GM23248 (cell line): ENCODE measurements at regions not wholly inside any gene's neighbourhood (a gene's known extent, or its start where the extent isn't known, plus 50 kb on each side); places are given as distances from the start of the nearest gene placed in this dataset.

Experiments
- DNase-seq: peaks from one replicate; pipeline ENCODE4 v3.0.0-alpha.2; 2015
- H2AFZ ChIP-seq: fragments of 200-600 bp; sonication (generic); 2 replicates; pipeline ENCODE4 v1.6.1; 2016; ENCODE audit warnings: antibody characterized with exemption
- H3F3A ChIP-seq: fragments of 200-600 bp; sonication (generic); 2 replicates; pipeline ENCODE4 v1.6.1; 2016; ENCODE audit warnings: mild to moderate bottlenecking, antibody characterized with exemption, mixed run types; ENCODE audit not compliant: insufficient read depth
- H3K27ac ChIP-seq: fragments of 200-600 bp; sonication (generic); 2 replicates; pipeline ENCODE4 v1.5.1; 2016; ENCODE audit warnings: mild to moderate bottlenecking
- H3K27me3 ChIP-seq: fragments of 200-600 bp; sonication (generic); replicated peaks from 2 replicates; pipeline ENCODE4 v1.6.1; 2016; ENCODE audit warnings: mild to moderate bottlenecking; ENCODE audit not compliant: insufficient read depth
- H3K36me3 ChIP-seq: fragments of 200-600 bp; sonication (generic); 2 replicates; pipeline ENCODE4 v1.6.1; 2016; ENCODE audit warnings: low read depth, mild to moderate bottlenecking
- H3K4me1 ChIP-seq: fragments of 200-600 bp; sonication (generic); 2 replicates; pipeline ENCODE4 v1.6.1; 2016; ENCODE audit warnings: mild to moderate bottlenecking; ENCODE audit not compliant: insufficient read depth
- H3K4me2 ChIP-seq: fragments of 200-600 bp; sonication (generic); one replicate; pipeline ENCODE4 v1.6.1; 2016; ENCODE audit warnings: mild to moderate bottlenecking; ENCODE audit not compliant: unreplicated experiment
- H3K4me3 ChIP-seq: fragments of 200-600 bp; sonication (generic); 2 replicates; pipeline ENCODE4 v1.5.1; 2016; ENCODE audit warnings: mild to moderate bottlenecking
- H3K79me2 ChIP-seq: fragments of 200-600 bp; sonication (generic); 2 replicates; pipeline ENCODE4 v1.6.1; 2016; ENCODE audit warnings: mild to moderate bottlenecking; ENCODE audit not compliant: insufficient read depth
- H3K9ac ChIP-seq: fragments of 200-600 bp; sonication (generic); 2 replicates; pipeline ENCODE4 v1.6.1; 2016; ENCODE audit warnings: mild to moderate bottlenecking
- H3K9me2 ChIP-seq: fragments of 200-600 bp; sonication (generic); 2 replicates; pipeline ENCODE4 v1.6.1; 2016; ENCODE audit warnings: mixed run types, mild to moderate bottlenecking, moderate library complexity; ENCODE audit not compliant: insufficient read depth
- H3K9me3 ChIP-seq: fragments of 200-600 bp; sonication (generic); one replicate; pipeline ENCODE4 v1.6.1; 2017; ENCODE audit warnings: low read depth
- H4K20me1 ChIP-seq: fragments of 200-600 bp; sonication (generic); 2 replicates; pipeline ENCODE4 v1.6.0; 2016; ENCODE audit not compliant: insufficient read depth
- EZH2 ChIP-seq: fragments of 200-600 bp; sonication (generic); IDR thresholded peaks from 2 replicates; pipeline ENCODE4 v1.6.1; 2018; ENCODE audit warnings: antibody characterized with exemption, mild to moderate bottlenecking; ENCODE audit not compliant: insufficient read depth, poor library complexity, severe bottlenecking
- EZH2phosphoT487 ChIP-seq: fragments of 200-600 bp; sonication (generic); IDR thresholded peaks from 2 replicates; pipeline ENCODE4 v1.6.1; 2018; ENCODE audit warnings: antibody characterized with exemption, moderate library complexity, mild to moderate bottlenecking, low read depth; ENCODE audit not compliant: insufficient read depth
- WGBS, 2 experiments: methylation state at CpG; one replicate each; pipeline ENCODE4 v1.1.6; 2015 to 2017; ENCODE audit warnings: low lambda C conversion rate in 2 of 2, low coverage in 1 of 2; ENCODE audit errors: missing lambda C conversion rate in 2 of 2; 5-methylcytosine and 5-hydroxymethylcytosine counted together
- in situ Hi-C: fragments of 300-500 bp; cut with MboI; formaldehyde crosslinking; loops from 2 replicates; pipeline ENCODE4 v1.15.0; 2020

- H3K36me3 ChIP-seq = no peaks in the 10 kb centered on the region
- in situ Hi-C loops = no loop called here
- no peak overlapping the region for H3K4me2 ChIP-seq
- H3K27ac ChIP-seq = no peak overlapping the region
- WGBS, 2 experiments = 21 to 23% methylated on average over 1 of the region's 1 CpG
- no peak for DNase-seq
- no peaks in the 10 kb centered on the region for H3K9me2 ChIP-seq
- no peaks in the 10 kb centered on the region for H3F3A ChIP-seq
- H3K27me3 ChIP-seq = no peaks in the 10 kb centered on the region
- H3K4me1 ChIP-seq = no peaks in the 10 kb centered on the region
- H3K79me2 ChIP-seq = no peaks in the 10 kb centered on the region
- TF ChIP-seq EZH2 (no peak), EZH2phosphoT487 (no peak)
- no peak overlapping the region for H3K4me3 ChIP-seq
- H3K9me3 ChIP-seq = peaks cover 6% of the 10 kb centered on the region
- no peak overlapping the region for H2AFZ ChIP-seq
- no peaks in the 10 kb centered on the region for H4K20me1 ChIP-seq
- no peak overlapping the region for H3K9ac ChIP-seq
Measured at GRCh38 chr10:65126288-65126687, 1605.1 kb downstream of the REEP3 start.

- H3K4me3 ChIP-seq = no peak overlapping the region
- whole genome bisulfite sequencing, 2 experiments = 6 to 13% methylated on average over 2 of the region's 2 CpGs
- H3K9me2 ChIP-seq = no peaks in the 10 kb centered on the region
- H3K27me3 ChIP-seq = no peaks in the 10 kb centered on the region
- no peaks in the 10 kb centered on the region for H4K20me1 ChIP-seq
- no peaks in the 10 kb centered on the region for H3F3A ChIP-seq
- no peaks in the 10 kb centered on the region for H3K9me3 ChIP-seq
- TF ChIP-seq EZH2 = no peak
- no peak for TF ChIP-seq EZH2phosphoT487
- in situ Hi-C loops = no loop called here
- H2AFZ ChIP-seq = no peak overlapping the region
- DNase-seq = no peak
- no peaks in the 10 kb centered on the region for H3K36me3 ChIP-seq
- H3K27ac ChIP-seq = no peak overlapping the region
- H3K4me2 ChIP-seq = no peak overlapping the region
- H3K79me2 ChIP-seq = no peaks in the 10 kb centered on the region
- H3K9ac ChIP-seq = no peak overlapping the region
- no peaks in the 10 kb centered on the region for H3K4me1 ChIP-seq
Measured at GRCh38 chr10:65128277-65128676, 1607.1 kb downstream of the REEP3 start.

- no peak overlapping the region for H3K4me2 ChIP-seq
- no peak overlapping the region for H3K27ac ChIP-seq
- H4K20me1 ChIP-seq = no peaks in the 10 kb centered on the region
- H3K4me3 ChIP-seq = no peak overlapping the region
- WGBS, 2 experiments = 9 to 18% methylated on average over 1 of the region's 1 CpG
- TF ChIP-seq EZH2phosphoT487 (no peak), EZH2 (no peak)
- H3K9me2 ChIP-seq = no peaks in the 10 kb centered on the region
- H3F3A ChIP-seq = no peaks in the 10 kb centered on the region
- H3K27me3 ChIP-seq = no peaks in the 10 kb centered on the region
- H3K9ac ChIP-seq = no peak overlapping the region
- H3K4me1 ChIP-seq = no peaks in the 10 kb centered on the region
- DNase-seq = no peak
- no peak overlapping the region for H2AFZ ChIP-seq
- in situ Hi-C loops = no loop called here
- H3K9me3 ChIP-seq = no peaks in the 10 kb centered on the region
- no peaks in the 10 kb centered on the region for H3K36me3 ChIP-seq
- no peaks in the 10 kb centered on the region for H3K79me2 ChIP-seq
Measured at GRCh38 chr10:65130162-65130758, 1609.1 kb downstream of the REEP3 start.

GRCh38 chr10:65133652-65134051 lies 1612.5 kb downstream of the REEP3 start:
- Histone ChIP-seq H3K4me3 (no peak overlapping the region), H3K4me2 (no peak overlapping the region), H3K9me2 (no peaks in the 10 kb centered on the region), H3K27ac (no peak overlapping the region), H2AFZ (no peak overlapping the region), H3K79me2 (no peaks in the 10 kb centered on the region), H3F3A (no peaks in the 10 kb centered on the region), H3K36me3 (no peaks in the 10 kb centered on the region), H4K20me1 (no peaks in the 10 kb centered on the region), H3K27me3 (no peaks in the 10 kb centered on the region), H3K9ac (no peak overlapping the region), H3K9me3 (no peaks in the 10 kb centered on the region), H3K4me1 (no peaks in the 10 kb centered on the region)
- no peak for TF ChIP-seq EZH2
- no peak for TF ChIP-seq EZH2phosphoT487
- no peak for DNase-seq
- WGBS, 2 experiments = 42 to 44% methylated on average over 5 of the region's 5 CpGs
- in situ Hi-C loops = no loop called here

- 0 to 2% methylated on average over 1 of the region's 1 CpG for WGBS, 2 experiments
- DNase-seq = no peak
- no peaks in the 10 kb centered on the region for H3K27me3 ChIP-seq
Measured at GRCh38 chr10:65135508-65135907, 1614.3 kb downstream of the REEP3 start.

More at GRCh38 chr10:65135508-65135907, 1614.3 kb downstream of the REEP3 start:
- Histone ChIP-seq H3K27ac (no peak overlapping the region), H3K4me3 (no peak overlapping the region), H3K36me3 (no peaks in the 10 kb centered on the region), H3F3A (no peaks in the 10 kb centered on the region), H3K9ac (no peak overlapping the region), H4K20me1 (no peaks in the 10 kb centered on the region), H3K79me2 (no peaks in the 10 kb centered on the region), H3K9me2 (no peaks in the 10 kb centered on the region), H3K9me3 (no peaks in the 10 kb centered on the region), H2AFZ (no peak overlapping the region), H3K4me2 (no peak overlapping the region), H3K4me1 (no peaks in the 10 kb centered on the region)
- in situ Hi-C loops = no loop called here
- TF ChIP-seq EZH2 (no peak), EZH2phosphoT487 (no peak)
